GM23338 (cell line): ENCODE measurements at regions not wholly inside any gene's neighbourhood (a gene's known extent, or its start where the extent isn't known, plus 50 kb on each side); places are given as distances from the start of the nearest gene placed in this dataset.

Source experiments
- ATAC-seq: fragments of 200-7000 bp; cut with Tn5 transposase; 3 replicates; pipeline ENCODE4 v1.9.1; 2020
- DNase-seq: peaks from one replicate; pipeline ENCODE4 v3.0.0-alpha.2; 2015; ENCODE audit warnings: low spot score
- H2AFZ ChIP-seq: fragments of 200-600 bp; sonication (generic); 2 replicates; pipeline ENCODE4 v1.8.0; 2016; ENCODE audit warnings: antibody characterized with exemption, mild to moderate bottlenecking, moderate library complexity
- H3F3A ChIP-seq: fragments of 200-600 bp; sonication (generic); replicated peaks from 2 replicates; pipeline ENCODE4 v1.8.0; 2017; ENCODE audit warnings: antibody characterized with exemption, mixed run types, low read depth
- H3K27ac ChIP-seq: fragments of 200-600 bp; sonication (generic); 2 replicates; pipeline ENCODE4 v1.6.1; 2016; ENCODE audit warnings: low read depth
- H3K27me3 ChIP-seq: fragments of 200-600 bp; sonication (generic); 2 replicates; pipeline ENCODE4 v1.8.0; 2016; ENCODE audit warnings: mild to moderate bottlenecking, mixed run types, moderate library complexity; ENCODE audit not compliant: insufficient read depth
- H3K36me3 ChIP-seq: fragments of 200-600 bp; sonication (generic); 2 replicates; pipeline ENCODE4 v1.8.0; 2016; ENCODE audit warnings: mild to moderate bottlenecking; ENCODE audit not compliant: insufficient read depth
- H3K4me1 ChIP-seq: fragments of 200-600 bp; sonication (generic); 2 replicates; pipeline ENCODE4 v1.8.0; 2016; ENCODE audit warnings: mild to moderate bottlenecking, moderate library complexity; ENCODE audit not compliant: insufficient read depth
- H3K4me2 ChIP-seq: fragments of 200-600 bp; sonication (generic); 2 replicates; pipeline ENCODE4 v1.7.1; 2017; ENCODE audit warnings: mixed run types
- H3K4me3 ChIP-seq: fragments of 200-600 bp; sonication (generic); 2 replicates; pipeline ENCODE4 v1.6.1; 2016; ENCODE audit warnings: mixed run types
- H3K79me2 ChIP-seq: fragments of 200-600 bp; sonication (generic); replicated peaks from 2 replicates; pipeline ENCODE4 v1.8.0; 2017; ENCODE audit warnings: mild to moderate bottlenecking; ENCODE audit not compliant: insufficient read depth
- H3K9me2 ChIP-seq: fragments of 200-600 bp; sonication (generic); 2 replicates; pipeline ENCODE4 v1.8.0; 2017; ENCODE audit not compliant: insufficient read depth
- H4K20me1 ChIP-seq: fragments of 200-600 bp; sonication (generic); replicated peaks from 2 replicates; pipeline ENCODE4 v1.8.0; 2017; ENCODE audit warnings: mild to moderate bottlenecking; ENCODE audit not compliant: insufficient read depth
- H3K27ac Mint-ChIP-seq: 2 replicates; pipeline ENCODE4 v1.8.0; 2020; ENCODE audit warnings: inconsistent platforms, mild to moderate bottlenecking, moderate library complexity, mixed read lengths
- H3K27me3 Mint-ChIP-seq: 3 replicates; pipeline ENCODE4 v1.8.0; 2022; ENCODE audit warnings: low read depth, mild to moderate bottlenecking, moderate library complexity, mixed read lengths, inconsistent platforms; ENCODE audit not compliant: insufficient read depth, poor library complexity
- H3K36me3 Mint-ChIP-seq: 3 replicates; pipeline ENCODE4 v1.8.0; 2021; ENCODE audit warnings: low read depth, mild to moderate bottlenecking, inconsistent platforms, moderate library complexity, mixed read lengths
- H3K4me1 Mint-ChIP-seq: 3 replicates; pipeline ENCODE4 v1.8.0; 2020; ENCODE audit warnings: mild to moderate bottlenecking, inconsistent platforms, mixed read lengths
- H3K4me3 Mint-ChIP-seq: 3 replicates; pipeline ENCODE4 v1.8.0; 2021; ENCODE audit warnings: moderate library complexity, mild to moderate bottlenecking, inconsistent platforms, mixed read lengths
- H3K9me3 Mint-ChIP-seq: 3 replicates; pipeline ENCODE4 v1.8.0; 2020; ENCODE audit warnings: moderate library complexity, mild to moderate bottlenecking, inconsistent platforms, mixed read lengths
- CREB1 ChIP-seq: fragments of 250-450 bp; sonication (Bioruptor Pico); IDR thresholded peaks from 2 replicates; pipeline ENCODE4 v1.5.0; 2020; ENCODE audit warnings: low read depth, mild to moderate bottlenecking, moderate library complexity
- CTCF ChIP-seq, 2 experiments: fragments of 200-600 bp in 1 of 2; sonication (generic) in 1 of 2; conservative IDR thresholded peaks; 2 replicates each; pipeline versions ENCODE4 v1.5.1 to v1.6.1; 2016 to 2017; ENCODE audit warnings: antibody characterized with exemption in 2 of 2, low read depth in 2 of 2, mild to moderate bottlenecking in 2 of 2, moderate library complexity in 1 of 2
- ETS1 ChIP-seq: IDR thresholded peaks from 2 replicates; pipeline ENCODE4 v1.6.1; 2016; ENCODE audit warnings: antibody characterized with exemption
- EZH2 ChIP-seq: fragments of 200-600 bp; sonication (generic); IDR thresholded peaks from one replicate; pipeline ENCODE4 v1.8.0; 2017; ENCODE audit warnings: antibody characterized with exemption, mild to moderate bottlenecking, low read depth; ENCODE audit not compliant: unreplicated experiment
- EZH2phosphoT487 ChIP-seq: fragments of 200-600 bp; sonication (generic); IDR thresholded peaks from one replicate; pipeline ENCODE4 v1.8.1; 2018; ENCODE audit warnings: antibody characterized with exemption; ENCODE audit not compliant: unreplicated experiment
- JUNB ChIP-seq: IDR thresholded peaks from one replicate; pipeline ENCODE4 v1.6.1; 2016; ENCODE audit warnings: antibody characterized with exemption; ENCODE audit not compliant: unreplicated experiment
- NANOG ChIP-seq: IDR thresholded peaks from 2 replicates; pipeline ENCODE4 v1.6.1; 2016; ENCODE audit warnings: antibody characterized with exemption, borderline replicate concordance
- POLR2AphosphoS5 ChIP-seq: IDR thresholded peaks from 2 replicates; pipeline ENCODE4 v1.6.1; 2016; ENCODE audit warnings: antibody characterized with exemption, low read depth
- REST ChIP-seq: IDR thresholded peaks from one replicate; pipeline ENCODE4 v1.6.1; 2018; ENCODE audit warnings: antibody characterized with exemption; ENCODE audit not compliant: unreplicated experiment
- STAT1 ChIP-seq: IDR thresholded peaks from one replicate; pipeline ENCODE4 v1.6.1; 2016; ENCODE audit warnings: antibody characterized with exemption; ENCODE audit not compliant: unreplicated experiment
- ZNF114 ChIP-seq: fragments of 250-450 bp; sonication (Bioruptor Pico); IDR thresholded peaks from 2 replicates; pipeline ENCODE4 v1.5.0; 2020; ENCODE audit warnings: mild to moderate bottlenecking, moderate library complexity
- ZNF331 ChIP-seq: fragments of 250-450 bp; sonication (Bioruptor Pico); IDR thresholded peaks from 2 replicates; pipeline ENCODE4 v1.5.0; 2020; ENCODE audit warnings: low read depth, mild to moderate bottlenecking, moderate library complexity
- TF ChIP-seq, protein P1 (sequence below): fragments of 250-450 bp; sonication (Bioruptor Pico); IDR thresholded peaks from 2 replicates; pipeline ENCODE4 v1.5.0; 2020; ENCODE audit warnings: mild to moderate bottlenecking, moderate library complexity

DNA sequence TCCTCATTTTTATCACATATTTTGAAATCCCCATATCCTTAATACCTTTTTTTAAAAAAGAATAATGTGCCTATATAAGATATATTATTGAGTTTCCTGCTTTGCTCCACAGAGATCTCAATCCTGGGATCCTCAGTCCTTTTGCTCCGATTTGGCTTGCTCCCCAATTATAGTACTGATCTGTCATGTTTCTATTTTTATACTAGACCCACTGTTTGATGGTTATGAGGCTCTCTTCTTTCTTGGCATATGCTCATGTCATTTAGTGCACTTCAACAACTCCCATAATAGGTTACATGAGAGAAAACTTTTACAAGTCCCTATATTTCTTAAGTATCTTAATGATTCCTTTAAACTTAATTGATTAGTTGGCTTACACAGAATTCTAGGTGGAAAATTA is 958.5 kb upstream of the EPHA7 start:
- Histone ChIP-seq H3F3A (no peaks in the 10 kb centered on the region), H2AFZ (no peak overlapping the region), H3K4me3 (no peak overlapping the region), H3K9me2 (no peaks in the 10 kb centered on the region), H3K4me2 (no peak overlapping the region), H3K79me2 (no peaks in the 10 kb centered on the region), H3K36me3 (no peaks in the 10 kb centered on the region), H3K27ac (no peak overlapping the region), H3K27me3 (no peaks in the 10 kb centered on the region), H3K4me1 (no peaks in the 10 kb centered on the region), H4K20me1 (no peaks in the 10 kb centered on the region)
- TF ChIP-seq EZH2phosphoT487 (no peak), POLR2AphosphoS5 (no peak), JUNB (no peak), EZH2 (no peak), CTCF (conservative IDR thresholded peaks at IDR 0.05; ENCODE audit: low read depth in 2 of 2) (no peak), ZNF331 (CRISPR knock-in tag) (no peak), ZNF114 (CRISPR knock-in tag) (no peak), CREB1 (CRISPR knock-in tag) (no peak), ETS1 (no peak), STAT1 (no peak), NANOG (no peak), REST (no peak)
- TF ChIP-seq, protein P1, sequence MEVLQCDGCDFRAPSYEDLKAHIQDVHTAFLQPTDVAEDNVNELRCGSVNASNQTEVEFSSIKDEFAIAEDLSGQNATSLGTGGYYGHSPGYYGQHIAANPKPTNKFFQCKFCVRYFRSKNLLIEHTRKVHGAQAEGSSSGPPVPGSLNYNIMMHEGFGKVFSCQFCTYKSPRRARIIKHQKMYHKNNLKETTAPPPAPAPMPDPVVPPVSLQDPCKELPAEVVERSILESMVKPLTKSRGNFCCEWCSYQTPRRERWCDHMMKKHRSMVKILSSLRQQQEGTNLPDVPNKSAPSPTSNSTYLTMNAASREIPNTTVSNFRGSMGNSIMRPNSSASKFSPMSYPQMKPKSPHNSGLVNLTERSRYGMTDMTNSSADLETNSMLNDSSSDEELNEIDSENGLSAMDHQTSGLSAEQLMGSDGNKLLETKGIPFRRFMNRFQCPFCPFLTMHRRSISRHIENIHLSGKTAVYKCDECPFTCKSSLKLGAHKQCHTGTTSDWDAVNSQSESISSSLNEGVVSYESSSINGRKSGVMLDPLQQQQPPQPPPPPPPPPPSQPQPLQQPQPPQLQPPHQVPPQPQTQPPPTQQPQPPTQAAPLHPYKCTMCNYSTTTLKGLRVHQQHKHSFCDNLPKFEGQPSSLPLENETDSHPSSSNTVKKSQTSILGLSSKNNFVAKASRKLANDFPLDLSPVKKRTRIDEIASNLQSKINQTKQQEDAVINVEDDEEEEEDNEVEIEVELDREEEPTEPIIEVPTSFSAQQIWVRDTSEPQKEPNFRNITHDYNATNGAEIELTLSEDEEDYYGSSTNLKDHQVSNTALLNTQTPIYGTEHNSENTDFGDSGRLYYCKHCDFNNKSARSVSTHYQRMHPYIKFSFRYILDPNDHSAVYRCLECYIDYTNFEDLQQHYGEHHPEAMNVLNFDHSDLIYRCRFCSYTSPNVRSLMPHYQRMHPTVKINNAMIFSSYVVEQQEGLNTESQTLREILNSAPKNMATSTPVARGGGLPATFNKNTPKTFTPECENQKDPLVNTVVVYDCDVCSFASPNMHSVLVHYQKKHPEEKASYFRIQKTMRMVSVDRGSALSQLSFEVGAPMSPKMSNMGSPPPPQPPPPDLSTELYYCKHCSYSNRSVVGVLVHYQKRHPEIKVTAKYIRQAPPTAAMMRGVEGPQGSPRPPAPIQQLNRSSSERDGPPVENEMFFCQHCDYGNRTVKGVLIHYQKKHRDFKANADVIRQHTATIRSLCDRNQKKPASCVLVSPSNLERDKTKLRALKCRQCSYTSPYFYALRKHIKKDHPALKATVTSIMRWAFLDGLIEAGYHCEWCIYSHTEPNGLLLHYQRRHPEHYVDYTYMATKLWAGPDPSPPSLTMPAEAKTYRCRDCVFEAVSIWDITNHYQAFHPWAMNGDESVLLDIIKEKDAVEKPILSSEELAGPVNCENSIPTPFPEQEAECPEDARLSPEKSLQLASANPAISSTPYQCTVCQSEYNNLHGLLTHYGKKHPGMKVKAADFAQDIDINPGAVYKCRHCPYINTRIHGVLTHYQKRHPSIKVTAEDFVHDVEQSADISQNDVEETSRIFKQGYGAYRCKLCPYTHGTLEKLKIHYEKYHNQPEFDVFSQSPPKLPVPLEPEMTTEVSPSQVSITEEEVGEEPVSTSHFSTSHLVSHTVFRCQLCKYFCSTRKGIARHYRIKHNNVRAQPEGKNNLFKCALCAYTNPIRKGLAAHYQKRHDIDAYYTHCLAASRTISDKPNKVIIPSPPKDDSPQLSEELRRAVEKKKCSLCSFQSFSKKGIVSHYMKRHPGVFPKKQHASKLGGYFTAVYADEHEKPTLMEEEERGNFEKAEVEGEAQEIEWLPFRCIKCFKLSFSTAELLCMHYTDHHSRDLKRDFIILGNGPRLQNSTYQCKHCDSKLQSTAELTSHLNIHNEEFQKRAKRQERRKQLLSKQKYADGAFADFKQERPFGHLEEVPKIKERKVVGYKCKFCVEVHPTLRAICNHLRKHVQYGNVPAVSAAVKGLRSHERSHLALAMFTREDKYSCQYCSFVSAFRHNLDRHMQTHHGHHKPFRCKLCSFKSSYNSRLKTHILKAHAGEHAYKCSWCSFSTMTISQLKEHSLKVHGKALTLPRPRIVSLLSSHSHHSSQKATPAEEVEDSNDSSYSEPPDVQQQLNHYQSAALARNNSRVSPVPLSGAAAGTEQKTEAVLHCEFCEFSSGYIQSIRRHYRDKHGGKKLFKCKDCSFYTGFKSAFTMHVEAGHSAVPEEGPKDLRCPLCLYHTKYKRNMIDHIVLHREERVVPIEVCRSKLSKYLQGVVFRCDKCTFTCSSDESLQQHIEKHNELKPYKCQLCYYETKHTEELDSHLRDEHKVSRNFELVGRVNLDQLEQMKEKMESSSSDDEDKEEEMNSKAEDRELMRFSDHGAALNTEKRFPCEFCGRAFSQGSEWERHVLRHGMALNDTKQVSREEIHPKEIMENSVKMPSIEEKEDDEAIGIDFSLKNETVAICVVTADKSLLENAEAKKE (CRISPR knock-in tag) = no peak
- H3K4me1 Mint-ChIP-seq = peaks cover 6% of the 10 kb centered on the region
- no peak for DNase-seq
- no peaks in the 10 kb centered on the region for H3K27me3 Mint-ChIP-seq
- no peak overlapping the region for H3K27ac Mint-ChIP-seq
- no peak overlapping the region for H3K4me3 Mint-ChIP-seq
- H3K9me3 Mint-ChIP-seq = no peaks in the 10 kb centered on the region
- H3K36me3 Mint-ChIP-seq = no peaks in the 10 kb centered on the region
- ATAC-seq = no peak
